ENCODE measurements at regions not wholly inside any gene's neighbourhood (a gene's known extent, or its start where the extent isn't known, plus 50 kb on each side); places are given as distances from the start of the nearest gene placed in this dataset.
"Not testable (repeated sequence)": the region's sequence is repeated elsewhere in the genome, so short reads cannot be mapped to it uniquely, and the experiment has no call there.

- H3K9ac ChIP-seq (ENCODE audit: extremely low read depth, low read length, poor library complexity, severe bottlenecking): no peak overlapping the region
- H3K4me3 ChIP-seq (ENCODE audit: low read length): no peak overlapping the region
- H3K4me1 Mint-ChIP-seq: no peaks in the 10 kb centered on the region
- no peaks in the 10 kb centered on the region for H3K9me3 ChIP-seq (ENCODE audit: control insufficient read depth, low read length)
- no peak overlapping the region for H3K4me3 Mint-ChIP-seq
- H3K36me3 Mint-ChIP-seq (ENCODE audit: low read depth): no peaks in the 10 kb centered on the region
- H3K36me3 ChIP-seq (ENCODE audit: control insufficient read depth, insufficient read depth, low read length): no peaks in the 10 kb centered on the region
- TF ChIP-seq, protein P1, sequence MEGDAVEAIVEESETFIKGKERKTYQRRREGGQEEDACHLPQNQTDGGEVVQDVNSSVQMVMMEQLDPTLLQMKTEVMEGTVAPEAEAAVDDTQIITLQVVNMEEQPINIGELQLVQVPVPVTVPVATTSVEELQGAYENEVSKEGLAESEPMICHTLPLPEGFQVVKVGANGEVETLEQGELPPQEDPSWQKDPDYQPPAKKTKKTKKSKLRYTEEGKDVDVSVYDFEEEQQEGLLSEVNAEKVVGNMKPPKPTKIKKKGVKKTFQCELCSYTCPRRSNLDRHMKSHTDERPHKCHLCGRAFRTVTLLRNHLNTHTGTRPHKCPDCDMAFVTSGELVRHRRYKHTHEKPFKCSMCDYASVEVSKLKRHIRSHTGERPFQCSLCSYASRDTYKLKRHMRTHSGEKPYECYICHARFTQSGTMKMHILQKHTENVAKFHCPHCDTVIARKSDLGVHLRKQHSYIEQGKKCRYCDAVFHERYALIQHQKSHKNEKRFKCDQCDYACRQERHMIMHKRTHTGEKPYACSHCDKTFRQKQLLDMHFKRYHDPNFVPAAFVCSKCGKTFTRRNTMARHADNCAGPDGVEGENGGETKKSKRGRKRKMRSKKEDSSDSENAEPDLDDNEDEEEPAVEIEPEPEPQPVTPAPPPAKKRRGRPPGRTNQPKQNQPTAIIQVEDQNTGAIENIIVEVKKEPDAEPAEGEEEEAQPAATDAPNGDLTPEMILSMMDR (conservative IDR thresholded peaks at IDR 0.05): no peak
- no peak overlapping the region for H3K27ac ChIP-seq (ENCODE audit: low read depth, low read length)
- H3K9me3 Mint-ChIP-seq: peaks cover 13% of the 10 kb centered on the region
- DNase-seq: no peak
- H3K4me1 ChIP-seq (ENCODE audit: control insufficient read depth, insufficient read depth, low read length): no peaks in the 10 kb centered on the region
- H3K27me3 ChIP-seq (ENCODE audit: control insufficient read depth, insufficient read depth, low read length, poor library complexity, severe bottlenecking): no peaks in the 10 kb centered on the region
- H3K27ac Mint-ChIP-seq: no peak overlapping the region
- no peaks in the 10 kb centered on the region for H3K27me3 Mint-ChIP-seq (ENCODE audit: insufficient read depth)
- 95% methylated on average over 2 of the region's 2 CpGs; no CpG with 5 or more reads in 1 of the 2 experiments for whole genome bisulfite sequencing, 2 experiments (ENCODE audit: insufficient coverage in 1 of 2, insufficient read length in 1 of 2)
Observed at GRCh38 chr1:196043268-196043667, 565.0 kb downstream of the KCNT2 start.

DNA sequence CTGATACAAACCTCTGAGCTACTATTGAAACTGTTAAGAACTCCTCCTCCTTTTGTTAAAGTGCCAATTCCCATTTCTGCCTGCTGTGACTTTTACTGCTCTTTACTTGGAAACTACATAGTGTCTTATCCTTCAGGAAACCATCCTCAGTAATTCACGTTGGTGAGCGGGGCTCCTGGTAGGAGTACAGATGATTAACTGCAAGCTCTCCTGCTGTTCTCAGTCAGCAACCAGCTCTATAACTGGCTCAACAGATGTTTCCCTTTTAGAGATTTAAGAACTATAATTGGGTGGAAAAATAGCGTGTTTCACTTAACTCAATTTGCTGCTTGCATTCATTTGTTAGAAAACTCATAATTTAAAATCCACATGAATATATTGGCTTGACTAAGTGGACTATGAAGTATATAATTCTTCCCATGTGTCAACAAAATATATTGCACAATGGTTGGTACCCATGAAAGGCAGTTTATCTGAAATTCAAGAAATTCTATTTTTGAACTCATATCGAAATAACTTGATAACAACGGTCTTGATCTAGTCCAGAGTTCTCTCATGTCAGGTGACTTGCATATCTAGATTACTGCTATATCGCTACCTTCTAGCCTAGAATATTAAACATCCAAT, 574.0 kb downstream of the KCNT2 start:
- H3K27me3 Mint-ChIP-seq (ENCODE audit: insufficient read depth): peaks cover 57% of the 10 kb centered on the region
- TF ChIP-seq, protein P1 (conservative IDR thresholded peaks at IDR 0.05): no peak
- DNase-seq: peak; percentile 79
- Histone ChIP-seq H3K9me3 (ENCODE audit: control insufficient read depth, low read length) (no peaks in the 10 kb centered on the region), H3K27ac (ENCODE audit: low read depth, low read length) (no peak overlapping the region), H3K27me3 (ENCODE audit: control insufficient read depth, insufficient read depth, low read length, poor library complexity, severe bottlenecking) (peaks cover 30% of the 10 kb centered on the region), H3K4me3 (ENCODE audit: low read length) (no peak overlapping the region), H3K36me3 (ENCODE audit: control insufficient read depth, insufficient read depth, low read length) (no peaks in the 10 kb centered on the region), H3K9ac (ENCODE audit: extremely low read depth, low read length, poor library complexity, severe bottlenecking) (no peak overlapping the region), H3K4me1 (ENCODE audit: control insufficient read depth, insufficient read depth, low read length) (no peaks in the 10 kb centered on the region)
- 42 to 48% methylated on average over 4 to 6 of the region's 6 CpGs for WGBS, 2 experiments (ENCODE audit: insufficient coverage in 1 of 2, insufficient read length in 1 of 2)
- no peak overlapping the region for H3K27ac Mint-ChIP-seq
- H3K4me1 Mint-ChIP-seq: peaks cover 7% of the 10 kb centered on the region
- peaks cover 7% of the 10 kb centered on the region for H3K9me3 Mint-ChIP-seq
- no peaks in the 10 kb centered on the region for H3K36me3 Mint-ChIP-seq (ENCODE audit: low read depth)
- H3K4me3 Mint-ChIP-seq: no peak overlapping the region

- not testable (repeated sequence) for H3K36me3 Mint-ChIP-seq (ENCODE audit: low read depth); H3K36me3 ChIP-seq (ENCODE audit: control insufficient read depth, insufficient read depth, low read length); H3K4me3 Mint-ChIP-seq; H3K9me3 Mint-ChIP-seq; H3K4me1 ChIP-seq (ENCODE audit: control insufficient read depth, insufficient read depth, low read length); DNase-seq; H3K27ac ChIP-seq (ENCODE audit: low read depth, low read length); H3K9me3 ChIP-seq (ENCODE audit: control insufficient read depth, low read length); H3K27ac Mint-ChIP-seq; H3K9ac ChIP-seq (ENCODE audit: extremely low read depth, low read length, poor library complexity, severe bottlenecking); H3K4me3 ChIP-seq (ENCODE audit: low read length); H3K4me1 Mint-ChIP-seq
- peaks cover 59% of the 10 kb centered on the region for H3K27me3 Mint-ChIP-seq (ENCODE audit: insufficient read depth)
- peaks cover 30% of the 10 kb centered on the region for H3K27me3 ChIP-seq (ENCODE audit: control insufficient read depth, insufficient read depth, low read length, poor library complexity, severe bottlenecking)
- WGBS, 2 experiments (ENCODE audit: insufficient coverage in 1 of 2, insufficient read length in 1 of 2): 100% methylated on average over 1 of the region's 2 CpGs
Observed at GRCh38 chr1:196031387-196031786, 576.9 kb downstream of the KCNT2 start.

GRCh38 chr1:196030455-196030854, 577.8 kb downstream of the KCNT2 start:
- H3K9ac ChIP-seq (ENCODE audit: extremely low read depth, low read length, poor library complexity, severe bottlenecking): no peak overlapping the region
- H3K4me1 ChIP-seq (ENCODE audit: control insufficient read depth, insufficient read depth, low read length): peaks cover 6% of the 10 kb centered on the region
- Mint-ChIP-seq H3K4me1 (peaks cover 7% of the 10 kb centered on the region), H3K4me3 (no peak overlapping the region), H3K27me3 (ENCODE audit: insufficient read depth) (peaks cover 50% of the 10 kb centered on the region), H3K27ac (no peak overlapping the region), H3K36me3 (ENCODE audit: low read depth) (no peaks in the 10 kb centered on the region), H3K9me3 (no peaks in the 10 kb centered on the region)
- no peak overlapping the region for H3K27ac ChIP-seq (ENCODE audit: low read depth, low read length)
- no peak for DNase-seq
- H3K4me3 ChIP-seq (ENCODE audit: low read length): no peak overlapping the region
- H3K27me3 ChIP-seq (ENCODE audit: control insufficient read depth, insufficient read depth, low read length, poor library complexity, severe bottlenecking): peaks cover 30% of the 10 kb centered on the region
- TF ChIP-seq, protein P1 (conservative IDR thresholded peaks at IDR 0.05): no peak
- no peaks in the 10 kb centered on the region for H3K9me3 ChIP-seq (ENCODE audit: control insufficient read depth, low read length)
- no peaks in the 10 kb centered on the region for H3K36me3 ChIP-seq (ENCODE audit: control insufficient read depth, insufficient read depth, low read length)
- WGBS, 2 experiments (ENCODE audit: insufficient coverage in 1 of 2, insufficient read length in 1 of 2): no CpG with 5 or more reads among the region's 1 CpG
